Spleen (tissue), 7 donors: ENCODE measurements at regions not wholly inside any gene's neighbourhood (a gene's known extent, or its start where the extent isn't known, plus 50 kb on each side); places are given as distances from the start of the nearest gene placed in this dataset.

ENCODE experiments used
- CTCF ChIP-seq, 11 experiments: fragments of 200-600 bp in 7 of 11; fragments of 450-650 bp in 4 of 11; sonication (generic) in 4 of 11; IDR thresholded peaks in 8 of 11; conservative IDR thresholded peaks in 3 of 11; 1 replicate in 7 of 11; 2 replicates in 4 of 11; pipeline versions ENCODE4 v1.4.0 to v1.8.0; 2016 to 2021; ENCODE audit warnings: antibody characterized with exemption in 11 of 11, inconsistent platforms in 4 of 11, mild to moderate bottlenecking in 1 of 11
- POLR2A ChIP-seq, 3 donors: fragments of 450-650 bp; IDR thresholded peaks; one replicate each; pipeline ENCODE4 v1.5.1; 2017; ENCODE audit warnings: antibody characterized with exemption in 3 of 3, mild to moderate bottlenecking in 1 of 3
- POLR2AphosphoS5 ChIP-seq, 3 donors: sonication (generic); formaldehyde crosslinking; IDR thresholded peaks; one replicate each; pipeline ENCODE4 v1.5.1; 2017; ENCODE audit warnings: antibody characterized with exemption in 3 of 3
- donor health status: DM: no; HTN: no; CAD: no; lungs with moderate emphysema.
- donor health status: DM: no; HTN: no; CAD: no.
- donor health status: DM: no; HTN: no; CAD: no.

- no peak for TF ChIP-seq POLR2A (IDR thresholded peaks at IDR 0.05)
- TF ChIP-seq CTCF (IDR thresholded peaks at IDR 0.05 in 8 of 11, conservative IDR thresholded peaks at IDR 0.05 in 3 of 11) = no peak
- no peak for TF ChIP-seq POLR2AphosphoS5 (IDR thresholded peaks at IDR 0.05)
Observed at GRCh38 chr16:85563034-85563433, 50.1 kb upstream of the GSE1 start.
